ENCODE measurements at regions not wholly inside any gene's neighbourhood (a gene's known extent, or its start where the extent isn't known, plus 50 kb on each side); places are given as distances from the start of the nearest gene placed in this dataset.

- H2AFZ ChIP-seq (ENCODE audit: low read length), result no peak overlapping the region
- in situ Hi-C loops (cut with HindIII; ENCODE audit: extremely low pct_ligation_motif_present, low pct_unique_long_range_greater_than_20kb) (no loop called here), intact Hi-C loops (cut with micrococcal nuclease; ENCODE audit: unreplicated experiment) (loop anchor here (10.0 kb wide), 1 partner anchor 134 kb away; no protein-coding TSS in a partner anchor)
- BruUV-seq (replicated peaks), result no TSS peak
- peak; percentile 53 to 83; a peak in 3 of 4 replicates for TF ChIP-seq MAFK (conservative IDR thresholded peaks at IDR 0.05 in 1 of 2, IDR thresholded peaks at IDR 0.05 in 1 of 2; ENCODE audit: low read length in 2 of 2)
- TF ChIP-seq CREBL2 (CRISPR knock-in tag; IDR thresholded peaks at IDR 0.05; ENCODE audit: borderline replicate concordance), result no peak
- TF ChIP-seq, protein P1, sequence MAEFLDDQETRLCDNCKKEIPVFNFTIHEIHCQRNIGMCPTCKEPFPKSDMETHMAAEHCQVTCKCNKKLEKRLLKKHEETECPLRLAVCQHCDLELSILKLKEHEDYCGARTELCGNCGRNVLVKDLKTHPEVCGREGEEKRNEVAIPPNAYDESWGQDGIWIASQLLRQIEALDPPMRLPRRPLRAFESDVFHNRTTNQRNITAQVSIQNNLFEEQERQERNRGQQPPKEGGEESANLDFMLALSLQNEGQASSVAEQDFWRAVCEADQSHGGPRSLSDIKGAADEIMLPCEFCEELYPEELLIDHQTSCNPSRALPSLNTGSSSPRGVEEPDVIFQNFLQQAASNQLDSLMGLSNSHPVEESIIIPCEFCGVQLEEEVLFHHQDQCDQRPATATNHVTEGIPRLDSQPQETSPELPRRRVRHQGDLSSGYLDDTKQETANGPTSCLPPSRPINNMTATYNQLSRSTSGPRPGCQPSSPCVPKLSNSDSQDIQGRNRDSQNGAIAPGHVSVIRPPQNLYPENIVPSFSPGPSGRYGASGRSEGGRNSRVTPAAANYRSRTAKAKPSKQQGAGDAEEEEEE (CRISPR knock-in tag; IDR thresholded peaks at IDR 0.05; ENCODE audit: borderline replicate concordance), result no peak
- TF ChIP-seq MAFF (IDR thresholded peaks at IDR 0.05; ENCODE audit: low read depth, low read length), result peak; percentile 76
- no peaks in the 10 kb centered on the region for H3K9me3 ChIP-seq (ENCODE audit: low read length)
- H3K4me2 ChIP-seq (ENCODE audit: low read depth, low read length), result no peak overlapping the region
- H3K9ac ChIP-seq (ENCODE audit: insufficient read depth, low read depth, low read length), result no peak overlapping the region
- no peaks in the 10 kb centered on the region for H4K20me1 ChIP-seq (ENCODE audit: insufficient read depth, low read length)
- no peak overlapping the region for H3K27ac ChIP-seq (ENCODE audit: extremely low read length, insufficient read depth, low read length)
- no peaks in the 10 kb centered on the region for H3K36me3 ChIP-seq (replicated peaks in 1 of 2; ENCODE audit: control insufficient read depth in 1 of 2, insufficient read depth in 2 of 2, low read length in 2 of 2)
- ATAC-seq (no peak), FAIRE-seq (no peak), DNase-seq (ENCODE audit: low spot score) (no peak)
- 3% methylated on average over 5 of the region's 5 CpGs for WGBS (ENCODE audit: low lambda C conversion rate)
- no peaks in the 10 kb centered on the region for H3K27me3 ChIP-seq (ENCODE audit: control insufficient read depth in 1 of 2, insufficient read depth in 2 of 2, low read length in 2 of 2)
- no peaks in the 10 kb centered on the region for H3K4me1 ChIP-seq (ENCODE audit: insufficient read depth, low read length)
- POLR2A ChIA-PET, result no interaction called here
- H3K4me3 ChIP-seq (replicated peaks in 1 of 3; ENCODE audit: insufficient read depth in 1 of 3, low read depth in 2 of 3, low read length in 3 of 3), result no peak overlapping the region
- CTCF ChIA-PET (ENCODE audit: low intra/inter-chr PET ratio, low total read pairs), result no interaction called here
- H3K79me2 ChIP-seq (ENCODE audit: insufficient read depth, low read length), result no peaks in the 10 kb centered on the region
Observed at GRCh38 chr4:64780664-64781063, 371.4 kb upstream of the TECRL start.

DNA sequence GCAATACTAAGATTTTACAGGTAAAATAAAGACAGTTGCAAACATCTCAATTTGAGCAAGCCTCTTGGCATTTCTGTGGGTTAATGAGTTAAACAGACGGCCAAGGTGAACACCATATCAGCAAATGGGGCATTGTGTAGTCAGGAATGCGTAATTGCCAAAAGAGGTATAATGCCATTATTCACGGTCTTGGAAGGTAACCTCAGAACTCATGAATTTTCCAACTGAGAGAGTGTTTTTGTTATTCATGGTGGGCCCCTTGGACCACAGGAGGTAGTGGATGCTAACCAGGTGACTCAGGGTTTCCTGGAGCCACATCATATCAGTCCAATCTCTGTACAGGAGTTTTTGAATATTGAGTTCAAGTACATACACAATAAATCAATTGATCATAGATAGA, 368.0 kb upstream of the TECRL start:
- no peaks in the 10 kb centered on the region for H3K9me3 ChIP-seq (ENCODE audit: low read length)
- 8% methylated on average over 3 of the region's 3 CpGs for WGBS (ENCODE audit: low lambda C conversion rate)
- no peak overlapping the region for H2AFZ ChIP-seq (ENCODE audit: low read length)
- no peaks in the 10 kb centered on the region for H3K27me3 ChIP-seq (ENCODE audit: control insufficient read depth in 1 of 2, insufficient read depth in 2 of 2, low read length in 2 of 2)
- DNase-seq (ENCODE audit: low spot score), result no peak
- no peak for FAIRE-seq
- POLR2A ChIA-PET, result no interaction called here
- no peak for ATAC-seq
- intact Hi-C loops (cut with micrococcal nuclease; ENCODE audit: unreplicated experiment) (no loop called here), in situ Hi-C loops (cut with HindIII; ENCODE audit: extremely low pct_ligation_motif_present, low pct_unique_long_range_greater_than_20kb) (no loop called here)
- H4K20me1 ChIP-seq (ENCODE audit: insufficient read depth, low read length), result no peaks in the 10 kb centered on the region
- no peak overlapping the region for H3K4me3 ChIP-seq (replicated peaks in 1 of 3; ENCODE audit: insufficient read depth in 1 of 3, low read depth in 2 of 3, low read length in 3 of 3)
- H3K36me3 ChIP-seq (replicated peaks in 1 of 2; ENCODE audit: control insufficient read depth in 1 of 2, insufficient read depth in 2 of 2, low read length in 2 of 2), result no peaks in the 10 kb centered on the region
- H3K4me1 ChIP-seq (ENCODE audit: insufficient read depth, low read length), result no peaks in the 10 kb centered on the region
- no peaks in the 10 kb centered on the region for H3K79me2 ChIP-seq (ENCODE audit: insufficient read depth, low read length)
- BruUV-seq (replicated peaks), result no TSS peak
- H3K27ac ChIP-seq (ENCODE audit: extremely low read length, insufficient read depth, low read length), result no peak overlapping the region
- H3K9ac ChIP-seq (ENCODE audit: insufficient read depth, low read depth, low read length), result no peak overlapping the region
- no peak overlapping the region for H3K4me2 ChIP-seq (ENCODE audit: low read depth, low read length)
- CTCF ChIA-PET (ENCODE audit: low intra/inter-chr PET ratio, low total read pairs), result no interaction called here
- TF ChIP-seq HNF4A (CRISPR knock-in tag; IDR thresholded peaks at IDR 0.05) (no peak), RARG (CRISPR knock-in tag; IDR thresholded peaks at IDR 0.05; ENCODE audit: low read depth) (no peak), ZNF792 (CRISPR knock-in tag; IDR thresholded peaks at IDR 0.05) (no peak), TBL1XR1 (IDR thresholded peaks at IDR 0.05; ENCODE audit: borderline replicate concordance, low read length, partially characterized antibody) (no peak), JUNB (CRISPR knock-in tag; IDR thresholded peaks at IDR 0.05; ENCODE audit: borderline replicate concordance) (no peak), ZNF350 (CRISPR knock-in tag; IDR thresholded peaks at IDR 0.05; ENCODE audit: borderline replicate concordance, low read depth) (no peak), NBN (conservative IDR thresholded peaks at IDR 0.05) (no peak)
- TF ChIP-seq, protein P2, sequence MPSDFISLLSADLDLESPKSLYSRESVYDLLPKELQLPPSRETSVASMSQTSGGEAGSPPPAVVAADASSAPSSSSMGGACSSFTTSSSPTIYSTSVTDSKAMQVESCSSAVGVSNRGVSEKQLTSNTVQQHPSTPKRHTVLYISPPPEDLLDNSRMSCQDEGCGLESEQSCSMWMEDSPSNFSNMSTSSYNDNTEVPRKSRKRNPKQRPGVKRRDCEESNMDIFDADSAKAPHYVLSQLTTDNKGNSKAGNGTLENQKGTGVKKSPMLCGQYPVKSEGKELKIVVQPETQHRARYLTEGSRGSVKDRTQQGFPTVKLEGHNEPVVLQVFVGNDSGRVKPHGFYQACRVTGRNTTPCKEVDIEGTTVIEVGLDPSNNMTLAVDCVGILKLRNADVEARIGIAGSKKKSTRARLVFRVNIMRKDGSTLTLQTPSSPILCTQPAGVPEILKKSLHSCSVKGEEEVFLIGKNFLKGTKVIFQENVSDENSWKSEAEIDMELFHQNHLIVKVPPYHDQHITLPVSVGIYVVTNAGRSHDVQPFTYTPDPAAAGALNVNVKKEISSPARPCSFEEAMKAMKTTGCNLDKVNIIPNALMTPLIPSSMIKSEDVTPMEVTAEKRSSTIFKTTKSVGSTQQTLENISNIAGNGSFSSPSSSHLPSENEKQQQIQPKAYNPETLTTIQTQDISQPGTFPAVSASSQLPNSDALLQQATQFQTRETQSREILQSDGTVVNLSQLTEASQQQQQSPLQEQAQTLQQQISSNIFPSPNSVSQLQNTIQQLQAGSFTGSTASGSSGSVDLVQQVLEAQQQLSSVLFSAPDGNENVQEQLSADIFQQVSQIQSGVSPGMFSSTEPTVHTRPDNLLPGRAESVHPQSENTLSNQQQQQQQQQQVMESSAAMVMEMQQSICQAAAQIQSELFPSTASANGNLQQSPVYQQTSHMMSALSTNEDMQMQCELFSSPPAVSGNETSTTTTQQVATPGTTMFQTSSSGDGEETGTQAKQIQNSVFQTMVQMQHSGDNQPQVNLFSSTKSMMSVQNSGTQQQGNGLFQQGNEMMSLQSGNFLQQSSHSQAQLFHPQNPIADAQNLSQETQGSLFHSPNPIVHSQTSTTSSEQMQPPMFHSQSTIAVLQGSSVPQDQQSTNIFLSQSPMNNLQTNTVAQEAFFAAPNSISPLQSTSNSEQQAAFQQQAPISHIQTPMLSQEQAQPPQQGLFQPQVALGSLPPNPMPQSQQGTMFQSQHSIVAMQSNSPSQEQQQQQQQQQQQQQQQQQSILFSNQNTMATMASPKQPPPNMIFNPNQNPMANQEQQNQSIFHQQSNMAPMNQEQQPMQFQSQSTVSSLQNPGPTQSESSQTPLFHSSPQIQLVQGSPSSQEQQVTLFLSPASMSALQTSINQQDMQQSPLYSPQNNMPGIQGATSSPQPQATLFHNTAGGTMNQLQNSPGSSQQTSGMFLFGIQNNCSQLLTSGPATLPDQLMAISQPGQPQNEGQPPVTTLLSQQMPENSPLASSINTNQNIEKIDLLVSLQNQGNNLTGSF (CRISPR knock-in tag; IDR thresholded peaks at IDR 0.05), result no peak

Measured in HepG2 (cell line).